GM18858 (cell line): ENCODE measurements at regions not wholly inside any gene's neighbourhood (a gene's known extent, or its start where the extent isn't known, plus 50 kb on each side); places are given as distances from the start of the nearest gene placed in this dataset.

Source experiments
- ATAC-seq: cut with Tn5 transposase; IDR thresholded peaks from one replicate; pipeline ENCODE4 v1.9.1; 2021; ENCODE audit not compliant: unreplicated experiment

GRCh38 chr2:219766658-219767057 is 139.2 kb downstream of the SLC4A3 start:
- no peak for ATAC-seq

- no peak for ATAC-seq
Observed at GRCh38 chr2:219769090-219769910, 141.9 kb downstream of the SLC4A3 start.

DNA sequence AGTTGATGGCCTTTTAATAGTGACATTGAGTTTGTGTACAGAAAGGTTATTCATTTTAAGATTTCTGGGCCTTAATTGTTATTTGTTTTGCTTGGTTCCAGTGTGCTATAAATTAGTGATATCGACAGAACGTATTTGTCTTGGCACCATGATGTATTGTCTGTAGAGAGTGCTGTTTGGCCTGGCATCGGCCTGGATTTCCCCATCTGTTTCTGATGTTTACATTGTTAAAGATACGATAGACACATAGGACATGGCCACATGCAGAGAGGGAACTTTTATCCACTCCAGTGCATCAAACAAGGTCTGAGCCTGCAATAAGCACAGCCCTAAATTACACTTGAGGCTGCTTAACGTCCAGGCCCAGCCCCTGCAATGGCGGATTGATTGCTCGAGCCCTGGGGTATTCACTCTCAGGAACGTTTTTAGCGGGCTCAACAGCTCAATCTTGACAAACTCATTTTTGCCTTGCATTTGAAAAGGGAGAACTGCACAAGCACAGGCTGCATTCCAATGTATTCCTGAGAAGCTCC is 144.7 kb downstream of the SLC4A3 start:
- no peak for ATAC-seq

DNA sequence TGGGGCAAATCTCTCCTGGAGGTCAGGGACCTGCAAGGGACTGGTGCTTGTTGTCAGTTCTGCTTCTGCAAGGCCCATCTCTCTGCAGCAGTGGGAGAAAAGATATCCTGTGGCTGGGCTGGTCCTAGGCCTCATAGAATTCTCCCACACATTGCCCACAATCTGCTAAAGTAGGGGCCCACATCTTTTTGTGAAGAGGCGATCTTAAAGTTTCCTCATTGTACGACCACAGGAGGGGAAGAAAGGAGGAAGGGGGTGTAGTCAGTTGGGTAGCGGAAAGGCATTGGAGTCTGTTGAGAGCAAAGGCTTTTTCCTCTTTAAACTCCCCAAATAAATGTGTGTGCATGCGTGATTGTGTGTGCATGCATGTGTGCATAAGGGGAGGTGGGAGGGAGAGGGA is 145.3 kb downstream of the SLC4A3 start:
- no peak for ATAC-seq

DNA sequence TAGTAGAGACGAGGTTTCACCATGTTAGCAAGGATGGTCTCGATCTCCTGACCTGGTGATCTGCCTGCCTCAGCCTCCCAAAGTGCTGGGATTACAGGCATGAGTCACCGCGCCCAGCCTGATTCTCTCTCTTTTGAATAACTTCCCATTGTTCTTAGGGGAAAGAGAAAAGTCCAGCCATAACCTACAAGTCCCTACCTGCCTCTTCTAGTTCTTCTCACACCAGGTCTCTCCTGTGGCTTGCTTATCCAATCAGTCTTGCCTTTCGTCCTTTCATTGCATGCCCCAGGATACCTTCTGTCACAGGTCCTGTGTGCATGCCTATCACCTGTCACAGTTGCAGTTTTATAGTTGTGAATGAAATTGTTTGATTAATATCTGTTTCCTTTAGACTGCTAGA is 148.1 kb downstream of the SLC4A3 start:
- ATAC-seq, result no peak

- ATAC-seq, result no peak
Observed at GRCh38 chr2:219777388-219777787, 150.0 kb downstream of the SLC4A3 start.

GRCh38 chr2:219778189-219778588 is 150.8 kb downstream of the SLC4A3 start:
- ATAC-seq, result no peak

- no peak for ATAC-seq
Observed at GRCh38 chr2:219782737-219783348, 155.4 kb downstream of the SLC4A3 start.

DNA sequence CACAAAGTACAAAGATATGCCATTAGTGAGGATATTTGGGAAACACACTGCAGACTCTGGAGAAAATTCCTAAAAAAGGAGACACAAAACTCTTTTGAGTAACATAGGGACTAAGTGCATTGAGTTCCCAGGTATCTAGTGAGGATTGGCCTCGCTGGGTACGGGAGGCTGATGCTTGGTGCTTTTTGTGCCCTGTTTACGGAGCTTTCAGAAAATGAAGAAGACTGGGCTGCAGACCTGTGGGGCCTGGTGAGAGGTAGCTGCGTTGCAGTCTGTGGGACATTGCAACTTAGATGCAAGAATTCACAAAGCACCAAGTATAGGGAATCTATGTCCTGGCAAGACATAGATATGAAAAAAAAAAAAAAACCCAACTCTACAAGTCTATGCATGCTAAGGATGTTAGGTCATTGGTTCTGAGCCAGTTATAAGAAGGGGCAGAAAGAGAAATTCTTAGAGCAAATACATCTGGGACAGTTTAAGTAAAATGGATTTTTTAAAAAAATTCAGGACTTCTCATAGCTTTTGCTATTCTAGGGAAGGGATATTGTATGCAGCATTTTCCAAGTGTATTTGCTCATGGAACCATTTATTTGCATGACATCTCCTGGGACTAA is 156.0 kb downstream of the SLC4A3 start:
- no peak for ATAC-seq

DNA sequence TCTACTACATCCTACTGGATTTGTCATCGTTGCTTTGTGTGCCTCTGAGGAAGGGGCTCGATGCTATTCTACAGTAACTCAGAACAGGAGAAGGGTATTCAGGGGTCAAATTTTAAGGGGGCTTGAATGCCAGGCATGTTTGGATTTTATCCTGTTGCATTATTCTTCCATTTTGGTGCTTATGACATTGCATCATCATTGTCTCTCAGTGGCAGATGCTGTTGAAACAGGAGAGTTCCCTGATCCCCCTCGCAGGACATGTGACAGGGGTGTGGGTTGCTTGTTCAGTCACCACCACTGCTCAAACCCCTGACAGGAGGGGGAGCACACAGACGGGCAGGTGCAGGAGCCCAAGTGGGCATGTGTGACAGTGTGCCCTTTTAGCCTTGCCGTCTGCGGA is 156.7 kb downstream of the SLC4A3 start:
- ATAC-seq, result no peak

DNA sequence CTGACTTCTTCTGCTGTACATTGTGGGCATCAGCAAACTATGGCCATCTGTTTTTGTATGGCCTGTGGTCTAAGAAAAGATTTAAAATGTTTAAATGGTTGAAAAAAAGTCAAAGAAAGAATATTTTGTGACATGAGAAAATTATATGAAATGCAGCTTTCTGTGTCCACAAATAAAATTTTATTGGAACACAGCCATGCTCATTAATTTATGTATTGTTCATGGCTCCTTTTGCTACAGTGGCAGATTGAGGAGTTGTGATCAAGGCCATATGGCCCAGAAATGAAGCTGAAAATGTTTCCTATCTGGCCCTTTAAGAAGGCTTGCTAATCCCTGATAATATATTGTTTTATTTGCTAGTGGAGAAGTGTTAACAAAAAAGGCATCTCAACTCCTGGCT is 162.0 kb downstream of the SLC4A3 start:
- ATAC-seq, result no peak

DNA sequence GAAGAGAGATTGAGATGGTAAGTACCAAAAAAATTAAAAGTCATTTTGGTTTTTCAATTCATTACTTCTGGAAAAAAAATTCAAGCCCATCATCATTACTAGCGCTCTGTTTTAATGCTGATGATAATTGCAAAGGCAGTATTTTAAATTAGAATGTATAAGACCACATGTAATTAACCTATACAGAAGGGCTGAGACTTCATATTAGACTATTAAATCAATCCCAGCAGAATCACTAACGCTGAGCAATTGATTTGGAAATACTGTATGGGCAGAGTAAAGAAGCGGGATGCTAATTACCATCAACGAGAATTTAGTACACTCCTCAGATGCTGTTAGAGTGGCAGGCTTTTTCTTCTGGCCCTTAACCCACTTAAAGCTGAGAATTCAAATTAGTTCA is 165.0 kb downstream of the SLC4A3 start:
- no peak for ATAC-seq

- no peak for ATAC-seq
Observed at GRCh38 chr2:219798430-219798829, 171.0 kb downstream of the SLC4A3 start.

- no peak for ATAC-seq
Observed at GRCh38 chr2:219803294-219803693, 175.9 kb downstream of the SLC4A3 start.

DNA sequence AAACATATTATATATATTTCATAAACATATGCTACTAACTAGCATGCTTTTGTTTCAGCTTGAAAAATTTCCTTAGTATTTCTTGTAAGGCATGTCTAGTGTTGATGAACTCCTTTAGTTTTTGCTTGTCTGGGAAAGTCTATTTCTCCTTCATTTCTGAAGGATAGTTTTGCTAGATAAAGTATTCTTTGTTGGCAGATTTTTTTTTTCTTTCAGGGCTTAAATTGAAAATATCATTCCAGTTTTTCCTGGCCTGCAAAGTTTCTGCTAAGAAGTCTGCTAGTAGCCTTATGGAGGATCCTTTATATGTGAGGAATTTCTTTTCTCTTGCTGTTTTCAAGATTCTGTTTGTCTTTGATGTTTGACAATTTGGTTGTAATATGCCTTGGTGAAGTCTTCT is 183.5 kb downstream of the SLC4A3 start:
- no peak for ATAC-seq

GRCh38 chr2:219812672-219813071 is 185.2 kb downstream of the SLC4A3 start:
- no peak for ATAC-seq

DNA sequence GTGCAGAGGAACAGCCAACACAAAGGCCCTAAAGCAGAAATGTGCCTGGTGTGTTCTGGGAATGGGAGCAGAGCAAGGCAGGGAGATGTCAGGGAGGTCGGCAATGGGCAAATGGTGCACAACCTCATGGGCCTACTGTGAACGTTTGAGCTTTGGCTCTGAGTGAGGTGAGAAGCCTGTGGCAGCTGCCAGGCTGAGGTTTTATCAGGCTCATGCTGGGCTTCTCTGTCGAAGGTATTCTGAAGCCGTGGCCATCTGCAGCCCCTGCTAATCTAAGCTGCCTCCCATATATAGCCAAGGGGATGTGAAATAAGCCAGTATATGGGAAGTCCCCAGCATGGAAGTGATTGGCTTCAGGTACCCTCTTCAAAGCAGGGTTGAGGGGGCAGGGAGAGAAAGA is 193.3 kb downstream of the SLC4A3 start:
- no peak for ATAC-seq

DNA sequence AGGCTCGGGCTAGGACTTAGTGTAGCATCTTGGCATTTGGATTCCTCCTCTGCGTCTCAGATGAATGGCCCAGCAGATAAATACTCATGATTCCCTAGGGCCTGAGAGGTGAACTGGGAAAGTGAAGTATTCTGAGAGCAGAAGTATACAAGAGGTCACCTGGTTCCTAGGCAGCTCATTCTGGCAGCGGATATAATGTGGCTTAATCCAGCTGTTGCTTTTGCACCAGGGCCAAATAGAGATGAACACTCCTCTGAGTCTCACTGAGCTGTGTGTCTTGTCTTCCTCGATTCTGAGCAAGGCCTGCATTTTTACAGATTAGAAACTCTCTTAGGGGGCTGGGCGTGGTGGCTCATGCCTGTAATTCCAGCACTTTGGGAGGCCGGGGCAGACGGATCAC is 196.1 kb downstream of the SLC4A3 start:
- ATAC-seq, result no peak

GRCh38 chr2:219824996-219825395 is 197.6 kb downstream of the SLC4A3 start:
- ATAC-seq, result no peak

DNA sequence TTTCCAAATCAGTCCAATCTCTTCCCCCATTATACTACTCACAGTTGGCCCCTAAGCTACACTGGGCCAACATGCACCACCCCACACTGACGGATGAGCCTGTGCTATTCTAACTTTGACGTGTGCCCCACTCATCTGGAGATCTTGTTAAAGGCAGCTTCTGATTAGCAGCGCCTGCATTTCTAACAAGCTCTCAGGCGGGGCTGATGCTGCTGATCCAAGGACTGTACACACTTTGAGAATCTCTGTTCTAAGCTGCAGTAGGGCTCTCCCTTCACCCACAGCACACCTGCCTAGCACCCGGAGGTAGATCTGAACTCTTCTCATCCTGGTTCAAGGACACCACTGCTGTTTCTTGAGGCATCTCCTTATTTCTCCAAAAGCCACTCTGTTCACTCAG is 200.7 kb downstream of the SLC4A3 start:
- ATAC-seq, result no peak

DNA sequence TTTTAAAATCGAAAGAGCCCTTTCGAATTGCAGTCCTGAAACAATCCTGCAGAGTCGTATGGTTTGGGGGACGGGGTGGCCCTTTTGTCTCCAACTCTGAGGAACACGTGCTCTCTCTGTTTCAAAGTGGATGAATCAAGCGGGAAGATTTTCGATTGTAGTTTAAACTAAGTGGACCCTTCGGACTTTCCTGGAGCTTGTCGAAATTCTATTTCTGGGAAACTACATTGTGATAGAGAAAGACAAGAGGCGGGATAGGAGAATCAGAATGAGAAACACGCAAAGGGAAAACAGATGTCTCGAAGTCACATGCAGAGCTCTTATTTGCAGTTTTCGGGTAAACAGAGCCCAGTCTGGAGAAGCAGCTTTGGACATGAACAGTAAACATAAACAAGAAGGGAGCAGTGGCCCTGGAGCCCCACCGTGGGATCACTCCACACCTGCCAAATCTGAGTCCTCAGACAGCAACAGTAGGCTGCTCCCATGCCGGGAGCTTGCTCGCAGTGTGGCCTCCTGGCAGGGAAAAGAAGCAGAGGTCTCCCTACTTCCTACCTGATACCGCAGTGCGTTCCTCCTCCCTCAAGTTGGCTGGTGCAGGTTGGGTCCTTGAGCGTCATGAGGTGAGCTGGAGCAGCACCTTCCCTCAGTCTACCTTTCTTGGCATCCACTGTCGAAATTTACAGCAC is 202.4 kb downstream of the SLC4A3 start:
- no peak for ATAC-seq

- no peak for ATAC-seq
Observed at GRCh38 chr2:219830353-219830738, 202.9 kb downstream of the SLC4A3 start.
